ENCODE measurements at regions not wholly inside any gene's neighbourhood (a gene's known extent, or its start where the extent isn't known, plus 50 kb on each side); places are given as distances from the start of the nearest gene placed in this dataset.

GRCh38 chr12:127429551-127430285 is 837.3 kb upstream of the TMEM132C start:
- no peak for TF ChIP-seq CTCF (IDR thresholded peaks at IDR 0.05; ENCODE audit: insufficient read depth, low read length, poor library complexity, severe bottlenecking)
- H3K36me3 ChIP-seq (ENCODE audit: control insufficient read depth, insufficient read depth, low read length), result no peaks in the 10 kb centered on the region
- no peak for DNase-seq (ENCODE audit: low read depth)
- H3K4me3 ChIP-seq (ENCODE audit: low read depth, low read length), result no peak overlapping the region
- H3K27me3 ChIP-seq (ENCODE audit: control insufficient read depth, insufficient read depth, low read length), result no peaks in the 10 kb centered on the region

GRCh38 chr12:127430401-127430800 is 836.6 kb upstream of the TMEM132C start:
- H3K36me3 ChIP-seq (ENCODE audit: control insufficient read depth, insufficient read depth, low read length), result no peaks in the 10 kb centered on the region
- TF ChIP-seq CTCF (IDR thresholded peaks at IDR 0.05; ENCODE audit: insufficient read depth, low read length, poor library complexity, severe bottlenecking), result no peak
- no peaks in the 10 kb centered on the region for H3K27me3 ChIP-seq (ENCODE audit: control insufficient read depth, insufficient read depth, low read length)
- no peak for DNase-seq (ENCODE audit: low read depth)
- H3K4me3 ChIP-seq (ENCODE audit: low read depth, low read length), result no peak overlapping the region

- no peak for TF ChIP-seq CTCF (IDR thresholded peaks at IDR 0.05; ENCODE audit: insufficient read depth, low read length, poor library complexity, severe bottlenecking)
- no peak for DNase-seq (ENCODE audit: low read depth)
- Histone ChIP-seq H3K27me3 (ENCODE audit: control insufficient read depth, insufficient read depth, low read length) (no peaks in the 10 kb centered on the region), H3K4me3 (ENCODE audit: low read depth, low read length) (no peak overlapping the region), H3K36me3 (ENCODE audit: control insufficient read depth, insufficient read depth, low read length) (no peaks in the 10 kb centered on the region)
Observed at GRCh38 chr12:127431177-127431576, 835.8 kb upstream of the TMEM132C start.

- H3K27me3 ChIP-seq (ENCODE audit: control insufficient read depth, insufficient read depth, low read length), result no peaks in the 10 kb centered on the region
- TF ChIP-seq CTCF (IDR thresholded peaks at IDR 0.05; ENCODE audit: insufficient read depth, low read length, poor library complexity, severe bottlenecking), result no peak
- H3K4me3 ChIP-seq (ENCODE audit: low read depth, low read length), result no peak overlapping the region
- no peaks in the 10 kb centered on the region for H3K36me3 ChIP-seq (ENCODE audit: control insufficient read depth, insufficient read depth, low read length)
- no peak for DNase-seq (ENCODE audit: low read depth)
Observed at GRCh38 chr12:127431594-127431993, 835.4 kb upstream of the TMEM132C start.

- no peak for TF ChIP-seq CTCF (IDR thresholded peaks at IDR 0.05; ENCODE audit: insufficient read depth, low read length, poor library complexity, severe bottlenecking)
- Histone ChIP-seq H3K36me3 (ENCODE audit: control insufficient read depth, insufficient read depth, low read length) (no peaks in the 10 kb centered on the region), H3K27me3 (ENCODE audit: control insufficient read depth, insufficient read depth, low read length) (no peaks in the 10 kb centered on the region), H3K4me3 (ENCODE audit: low read depth, low read length) (no peak overlapping the region)
- DNase-seq (ENCODE audit: low read depth), result no peak
Observed at GRCh38 chr12:127435439-127435838, 831.5 kb upstream of the TMEM132C start.
